ENCODE measurements at regions not wholly inside any gene's neighbourhood (a gene's known extent, or its start where the extent isn't known, plus 50 kb on each side); places are given as distances from the start of the nearest gene placed in this dataset.

DNA sequence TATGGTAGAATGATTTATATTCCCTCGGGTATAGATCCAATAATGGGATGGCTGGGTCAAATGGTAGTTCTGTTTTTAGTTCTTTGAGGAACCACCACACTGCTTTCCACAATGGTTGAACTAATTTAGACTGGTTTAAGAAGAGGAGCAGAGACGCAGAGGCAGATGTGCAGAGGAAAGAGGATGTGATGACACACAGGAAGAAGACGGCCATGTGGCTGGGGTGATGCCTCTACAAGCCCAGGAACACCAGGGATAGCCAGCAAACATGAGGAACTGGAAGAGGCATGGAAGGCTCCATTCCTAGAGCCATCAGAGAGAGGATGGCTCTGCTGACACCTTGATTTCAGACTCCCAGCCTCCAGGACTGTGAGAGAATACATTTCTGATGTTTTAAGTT is 218.3 kb upstream of the DTNBP1 start:
- TF ChIP-seq CTCF (conservative IDR thresholded peaks at IDR 0.05; ENCODE audit: low read depth in 2 of 2) (no peak), EZH2 (IDR thresholded peaks at IDR 0.05; ENCODE audit: low read depth, unreplicated experiment) (no peak), POLR2AphosphoS5 (IDR thresholded peaks at IDR 0.05; ENCODE audit: low read depth) (no peak)
